HG02973 (cell line): ENCODE measurements at regions not wholly inside any gene's neighbourhood (a gene's known extent, or its start where the extent isn't known, plus 50 kb on each side); places are given as distances from the start of the nearest gene placed in this dataset.

Experiments
- ATAC-seq: cut with Tn5 transposase; IDR thresholded peaks from one replicate; pipeline ENCODE4 v1.9.1; 2021; ENCODE audit warnings: moderate library complexity; ENCODE audit not compliant: unreplicated experiment

DNA sequence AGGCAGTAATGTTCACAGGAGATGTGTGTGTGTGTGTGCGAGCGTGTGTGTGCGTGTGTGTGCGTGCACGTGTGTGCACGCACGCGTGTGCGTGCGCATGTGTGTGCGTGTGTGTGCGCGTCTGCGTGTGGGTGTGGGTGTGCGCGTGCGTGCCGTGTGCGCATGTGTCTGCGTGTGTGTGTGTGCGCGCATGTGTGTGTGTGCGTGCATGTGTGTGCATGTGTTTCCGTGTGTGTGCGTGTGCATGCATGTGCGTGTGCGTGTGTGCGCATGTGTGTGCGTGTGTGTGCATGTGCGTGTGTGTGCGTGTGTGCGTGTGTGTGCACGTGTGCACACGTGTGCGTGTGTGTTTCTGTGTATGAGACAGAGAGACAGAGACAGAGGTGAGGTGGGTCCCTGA lies 136.0 kb upstream of the CST7 start:
- no peak for ATAC-seq

DNA sequence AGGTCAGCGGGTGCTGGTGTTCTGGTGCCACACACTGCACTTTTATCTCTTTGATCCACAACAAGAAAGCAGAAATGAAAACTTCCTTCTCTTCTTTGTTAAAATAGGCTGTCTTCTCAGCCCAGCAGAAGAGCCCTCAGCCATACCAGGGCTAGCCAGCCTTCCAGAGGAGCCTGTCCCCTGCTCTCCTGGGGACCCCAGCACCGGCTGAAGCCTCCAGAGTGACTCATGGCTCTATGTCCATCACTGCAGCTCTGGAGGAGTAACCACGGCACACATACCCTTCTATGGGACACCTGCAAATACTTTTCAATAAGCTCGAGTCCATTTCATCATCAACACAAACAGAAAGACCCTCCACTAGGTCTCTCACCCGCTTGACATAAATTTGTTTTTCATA lies 135.6 kb upstream of the CST7 start:
- no peak for ATAC-seq

GRCh38 chr20:24813936-24814335 lies 135.1 kb upstream of the CST7 start:
- ATAC-seq: no peak

DNA sequence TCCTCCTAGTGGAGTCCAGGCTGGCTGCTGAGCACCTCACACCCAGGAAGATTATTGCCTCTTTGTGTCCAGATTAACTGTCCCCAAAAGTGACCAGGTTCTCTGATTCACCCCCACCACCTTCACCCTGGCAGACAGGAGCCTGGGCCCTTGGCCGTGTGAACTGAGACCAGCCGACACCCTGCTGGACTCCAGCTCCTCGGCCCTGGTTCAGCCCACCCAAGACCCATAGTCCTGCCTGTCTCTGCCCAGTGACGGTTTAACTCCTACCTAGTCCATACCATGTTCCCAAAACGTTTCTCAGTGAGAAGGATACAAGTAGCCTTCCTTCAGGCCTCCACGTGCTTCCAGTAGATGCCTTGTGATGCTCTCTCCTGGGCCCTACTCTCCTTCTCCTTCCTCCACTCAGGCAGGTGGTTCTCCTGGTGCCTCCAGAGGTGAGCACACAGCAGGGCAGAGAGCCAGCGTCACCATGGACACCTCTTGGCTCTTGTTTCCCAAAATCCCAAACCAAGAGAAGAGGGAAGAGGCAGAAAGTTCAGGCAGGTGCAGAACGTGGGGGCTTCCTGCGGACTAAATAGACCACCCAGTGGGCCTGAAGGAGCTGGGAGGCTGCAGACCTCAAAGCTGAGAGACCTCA lies 134.4 kb upstream of the CST7 start:
- ATAC-seq: no peak

DNA sequence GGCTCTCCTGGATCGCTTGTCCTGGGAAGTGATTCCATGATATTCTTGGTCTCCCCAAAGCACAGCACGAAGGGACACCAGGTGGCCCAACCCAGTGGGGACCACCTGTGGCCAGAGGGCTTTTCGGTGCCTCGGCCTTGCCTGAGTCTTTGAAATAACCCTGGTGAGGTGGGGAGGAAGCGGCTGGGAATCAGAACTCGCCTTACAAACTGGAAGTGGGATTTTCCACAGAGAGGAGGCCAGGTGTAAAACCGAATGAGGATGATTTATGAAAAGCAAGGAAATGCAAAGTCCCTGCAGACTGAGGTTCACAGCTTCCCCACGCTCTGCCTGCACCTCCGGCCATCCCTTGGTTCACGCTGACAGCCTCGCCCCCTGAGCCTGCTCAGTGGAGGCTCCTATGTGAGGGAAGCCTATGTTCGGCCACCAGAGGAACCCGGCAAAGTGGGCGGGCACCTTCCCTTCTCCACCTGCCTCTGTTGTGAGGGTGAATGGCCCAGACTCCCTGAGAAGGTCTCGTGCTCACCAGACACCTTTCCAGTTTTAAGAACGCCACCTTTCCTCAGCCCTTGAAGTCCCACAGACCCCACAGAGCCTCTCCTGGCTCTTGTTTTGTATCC lies 133.8 kb upstream of the CST7 start:
- ATAC-seq: no peak

- ATAC-seq: no peak
Observed at GRCh38 chr20:24815931-24816330, 133.1 kb upstream of the CST7 start.

GRCh38 chr20:24816431-24816830 lies 132.6 kb upstream of the CST7 start:
- ATAC-seq: no peak

DNA sequence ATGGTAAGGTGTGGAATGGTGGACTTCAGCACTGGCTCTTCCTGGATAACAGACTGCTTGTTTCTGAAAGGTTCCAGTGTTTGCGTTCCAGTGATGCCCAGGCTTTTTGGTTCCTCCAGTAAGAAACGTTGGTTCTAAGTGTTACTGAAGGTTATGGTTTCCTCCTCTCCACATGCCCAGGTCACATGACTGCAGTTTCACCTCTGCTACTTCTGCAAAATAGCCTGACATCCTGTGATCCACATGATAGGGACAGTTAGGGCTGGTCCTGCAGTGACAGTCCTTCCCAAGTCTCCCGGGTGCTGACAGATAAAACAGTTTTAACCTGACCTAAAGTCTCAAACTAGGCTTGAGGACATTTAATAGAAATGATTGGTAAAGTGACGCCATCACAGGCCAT lies 132.2 kb upstream of the CST7 start:
- no peak for ATAC-seq

DNA sequence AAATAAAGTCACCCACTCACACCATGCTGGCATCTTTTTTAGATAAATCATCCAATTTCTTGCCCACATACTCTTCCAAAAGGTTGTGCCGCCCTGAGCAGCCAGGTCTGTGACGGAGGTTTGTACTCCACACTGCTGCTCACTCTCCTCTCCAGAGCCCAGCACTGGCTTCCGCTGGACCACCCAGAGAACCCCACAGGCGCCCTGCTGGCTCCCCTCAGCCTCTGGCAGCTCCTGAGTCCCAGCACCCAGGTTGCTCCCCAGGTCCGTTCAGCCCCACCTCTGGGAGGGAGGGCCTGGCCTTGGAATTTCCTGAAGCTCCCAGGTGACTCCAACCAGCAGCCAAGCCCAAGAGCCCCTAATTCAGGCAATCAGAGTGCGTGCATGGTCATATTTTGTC lies 131.7 kb upstream of the CST7 start:
- no peak for ATAC-seq

DNA sequence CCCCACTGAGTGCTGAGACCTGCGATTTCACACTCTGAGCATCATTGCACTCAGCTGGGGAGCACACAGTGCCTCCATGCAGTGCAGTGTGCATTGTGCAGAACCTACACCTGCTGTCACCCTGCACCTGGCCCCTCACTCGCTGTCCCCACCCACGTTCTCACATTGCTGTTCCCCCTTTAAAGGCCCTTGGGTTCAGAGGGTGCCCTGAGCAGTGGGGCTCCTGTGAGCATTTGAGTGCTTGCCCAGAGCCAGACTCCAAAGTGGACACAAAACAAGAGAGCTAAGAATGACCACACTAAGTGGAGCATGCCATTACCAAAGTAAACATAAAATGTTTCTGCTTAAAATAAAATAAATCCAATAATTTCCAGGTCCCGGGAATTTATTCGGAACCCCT lies 131.0 kb upstream of the CST7 start:
- ATAC-seq: no peak

- no peak for ATAC-seq
Observed at GRCh38 chr20:24819331-24819965, 129.6 kb upstream of the CST7 start.

DNA sequence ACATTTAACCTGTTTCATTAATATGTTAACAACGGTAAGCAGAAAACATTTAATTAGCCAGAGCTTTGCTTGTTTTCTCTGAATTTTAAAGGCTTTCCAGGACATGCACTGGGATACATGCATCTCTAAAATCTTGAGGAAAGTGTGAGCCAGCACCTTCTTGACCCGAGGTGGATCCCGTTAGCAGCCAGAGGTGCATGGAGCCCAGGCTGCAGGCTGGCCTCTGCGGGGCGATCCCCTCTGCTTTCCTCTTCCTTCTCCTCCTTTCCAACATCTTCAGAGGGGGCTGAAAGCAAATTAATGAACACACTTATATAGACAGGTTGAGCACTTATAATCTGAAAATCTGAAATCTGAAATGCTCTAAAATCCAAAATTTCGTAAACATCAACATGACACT lies 128.7 kb upstream of the CST7 start:
- no peak for ATAC-seq

GRCh38 chr20:24821391-24821790 lies 127.7 kb upstream of the CST7 start:
- no peak for ATAC-seq

GRCh38 chr20:24823176-24823784 lies 125.8 kb upstream of the CST7 start:
- no peak for ATAC-seq

DNA sequence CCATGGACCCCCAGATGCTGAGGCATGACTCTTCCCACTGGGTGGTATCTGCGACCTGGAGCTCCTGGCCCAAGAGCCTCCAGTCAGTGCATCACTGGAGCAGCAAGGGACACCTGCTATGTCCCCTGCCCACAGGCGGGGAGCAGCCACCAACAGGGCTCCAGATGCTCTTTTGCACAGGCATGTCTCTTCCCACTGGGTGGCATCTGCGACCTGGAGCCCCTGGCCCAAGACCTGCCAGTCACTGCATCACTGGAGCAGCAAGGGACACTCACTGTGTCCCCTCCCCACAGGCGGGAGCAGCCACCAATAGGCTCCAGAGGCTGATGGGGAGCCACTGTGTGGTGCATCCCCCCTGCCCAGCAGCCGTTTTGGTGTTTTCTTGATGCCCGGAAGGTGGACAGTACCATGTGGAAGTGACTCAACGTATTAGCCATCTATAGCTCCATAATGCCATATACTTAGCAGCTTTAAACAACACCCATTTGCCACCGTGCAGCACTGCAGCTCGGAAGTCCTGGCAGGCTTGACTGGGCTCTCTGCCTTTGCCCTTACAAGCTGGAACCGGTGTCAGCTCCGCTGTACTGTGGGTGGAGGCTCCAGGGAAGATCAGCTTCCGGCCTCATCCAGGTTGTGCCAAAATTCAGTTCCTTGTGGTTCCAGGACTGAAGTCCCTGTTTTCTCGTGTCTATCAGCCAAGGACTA lies 124.9 kb upstream of the CST7 start:
- ATAC-seq: no peak

DNA sequence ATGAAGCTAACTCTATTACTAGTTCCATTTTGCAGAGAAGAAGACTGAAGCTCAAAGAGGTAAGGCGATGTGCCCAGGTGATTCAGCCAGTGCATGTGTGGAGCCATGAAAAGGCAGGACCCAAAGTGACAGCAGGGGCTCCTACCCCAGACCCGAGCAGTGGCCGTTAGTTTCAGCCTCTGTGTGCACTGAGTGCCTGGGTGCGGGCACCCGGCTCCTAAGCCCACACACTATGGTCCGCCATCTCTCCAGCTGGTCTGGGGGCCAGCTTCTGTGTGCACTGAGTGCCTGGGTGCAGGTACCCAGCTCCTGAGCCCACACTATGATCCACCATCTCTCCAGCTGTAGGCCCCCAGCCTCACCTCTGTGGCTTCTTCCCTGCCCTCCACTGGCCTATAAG lies 123.5 kb upstream of the CST7 start:
- no peak for ATAC-seq

- no peak for ATAC-seq
Observed at GRCh38 chr20:24827603-24828295, 121.3 kb upstream of the CST7 start.

- no peak for ATAC-seq
Observed at GRCh38 chr20:24828992-24829648, 119.9 kb upstream of the CST7 start.

DNA sequence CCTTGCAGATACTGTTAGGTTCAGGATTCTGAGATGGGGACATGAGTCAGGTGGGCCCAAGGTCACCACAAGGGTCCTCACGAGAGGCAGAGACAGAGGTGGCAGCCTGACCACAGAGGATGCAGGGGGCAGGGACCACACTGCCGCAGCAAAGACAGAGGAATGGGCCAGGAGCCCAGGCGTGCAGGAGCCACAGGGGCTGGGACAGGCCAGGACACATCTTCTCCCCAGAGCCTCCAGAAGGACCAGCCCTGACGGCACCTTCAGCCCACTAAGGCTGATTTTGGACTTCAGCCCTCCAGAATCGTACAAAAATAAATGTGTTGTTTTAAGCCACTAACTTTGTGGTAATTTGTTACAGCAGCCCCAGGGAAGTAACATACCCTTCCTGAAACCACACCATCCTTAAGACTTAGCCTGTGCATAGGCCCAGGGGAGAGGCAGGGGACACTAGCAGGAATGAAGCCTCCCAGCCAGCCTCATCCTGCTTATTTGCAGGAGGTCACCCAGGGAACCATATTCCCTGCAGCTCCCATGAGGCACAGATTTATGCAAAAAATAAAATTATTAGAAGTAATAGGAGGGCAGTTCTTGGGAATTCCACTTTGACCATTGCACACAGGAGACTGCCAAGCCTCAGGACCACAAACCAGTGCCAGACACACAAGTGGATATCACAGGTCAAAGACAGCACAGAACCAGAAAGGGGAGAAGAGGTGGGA lies 119.3 kb upstream of the CST7 start:
- no peak for ATAC-seq

GRCh38 chr20:24830649-24831048 lies 118.4 kb upstream of the CST7 start:
- ATAC-seq: no peak
